ENCODE measurements at regions not wholly inside any gene's neighbourhood (a gene's known extent, or its start where the extent isn't known, plus 50 kb on each side); places are given as distances from the start of the nearest gene placed in this dataset.

- TF ChIP-seq CTCF (IDR thresholded peaks at IDR 0.05; ENCODE audit: insufficient read depth, low read depth, low read length) (no peak), EZH2 (IDR thresholded peaks at IDR 0.05; ENCODE audit: insufficient read depth, low read length) (no peak)
Measured at GRCh38 chr2:224098481-224099230, 59.6 kb upstream of the SERPINE2 start.

Data from astrocyte (in vitro differentiated cells and primary cell).